ENCODE measurements at regions not wholly inside any gene's neighbourhood (a gene's known extent, or its start where the extent isn't known, plus 50 kb on each side); places are given as distances from the start of the nearest gene placed in this dataset.

GRCh38 chr6:149249370-149250357, 67.8 kb upstream of the TAB2 start:
- Histone ChIP-seq H3K9me3 (ENCODE audit: control insufficient read depth, low read depth, low read length) (no peaks in the 10 kb centered on the region), H2AFZ (ENCODE audit: control insufficient read depth, low read length) (no peak overlapping the region), H3K9me1 (ENCODE audit: control insufficient read depth, extremely low read depth, insufficient read depth, low read length) (no peaks in the 10 kb centered on the region), H3K4me3 (ENCODE audit: control insufficient read depth in 2 of 3, extremely low read depth in 1 of 3, insufficient read depth in 2 of 3, low read depth in 1 of 3, low read length in 3 of 3) (no peak overlapping the region), H3K4me2 (ENCODE audit: control insufficient read depth, extremely low read depth, insufficient read depth, low read depth, low read length) (no peak overlapping the region), H4K20me1 (ENCODE audit: control insufficient read depth, extremely low read depth, insufficient read depth, low read length) (no peaks in the 10 kb centered on the region), H3K27me3 (ENCODE audit: control insufficient read depth, extremely low read depth, insufficient read depth, low read length) (no peaks in the 10 kb centered on the region), H3K27ac (ENCODE audit: control insufficient read depth, insufficient read depth, low read length) (no peak overlapping the region), H3K9ac (ENCODE audit: control insufficient read depth, extremely low read depth, insufficient read depth, low read length) (no peak overlapping the region), H3K4me1 (ENCODE audit: control insufficient read depth, extremely low read depth, insufficient read depth, low read length) (no peaks in the 10 kb centered on the region), H3K79me2 (ENCODE audit: control insufficient read depth, insufficient read depth, low read length) (no peaks in the 10 kb centered on the region), H3K36me3 (ENCODE audit: control insufficient read depth in 2 of 2, extremely low read depth in 1 of 2, insufficient read depth in 2 of 2, low read length in 2 of 2) (no peaks in the 10 kb centered on the region)
- FAIRE-seq (no peak), DNase-seq (ENCODE audit: low read depth, low spot score) (no peak)
- TF ChIP-seq CTCF (optimal IDR thresholded peaks at IDR 0.05 in 1 of 3, IDR thresholded peaks at IDR 0.05 in 1 of 3, conservative IDR thresholded peaks at IDR 0.05 in 1 of 3; ENCODE audit: extremely low read depth in 1 of 3, insufficient read depth in 2 of 3, low read length in 3 of 3) (no peak), EZH2 (IDR thresholded peaks at IDR 0.05; ENCODE audit: low read length) (no peak)
- dilution Hi-C loops (cut with MboI; ENCODE audit: extremely low pct_ligation_motif_present, low sequenced_read_pairs): no loop called here

GRCh38 chr6:149250951-149251350, 66.6 kb upstream of the TAB2 start:
- DNase-seq (ENCODE audit: low read depth, low spot score): no peak
- Histone ChIP-seq H3K27ac (ENCODE audit: control insufficient read depth, insufficient read depth, low read length) (no peak overlapping the region), H2AFZ (ENCODE audit: control insufficient read depth, low read length) (no peak overlapping the region), H3K4me3 (ENCODE audit: control insufficient read depth in 2 of 3, extremely low read depth in 1 of 3, insufficient read depth in 2 of 3, low read depth in 1 of 3, low read length in 3 of 3) (no peak overlapping the region), H3K9ac (ENCODE audit: control insufficient read depth, extremely low read depth, insufficient read depth, low read length) (no peak overlapping the region), H3K9me1 (ENCODE audit: control insufficient read depth, extremely low read depth, insufficient read depth, low read length) (no peaks in the 10 kb centered on the region), H3K9me3 (ENCODE audit: control insufficient read depth, low read depth, low read length) (no peaks in the 10 kb centered on the region), H3K36me3 (ENCODE audit: control insufficient read depth in 2 of 2, extremely low read depth in 1 of 2, insufficient read depth in 2 of 2, low read length in 2 of 2) (no peaks in the 10 kb centered on the region), H3K4me2 (ENCODE audit: control insufficient read depth, extremely low read depth, insufficient read depth, low read depth, low read length) (no peak overlapping the region), H3K4me1 (ENCODE audit: control insufficient read depth, extremely low read depth, insufficient read depth, low read length) (no peaks in the 10 kb centered on the region), H3K27me3 (ENCODE audit: control insufficient read depth, extremely low read depth, insufficient read depth, low read length) (no peaks in the 10 kb centered on the region), H3K79me2 (ENCODE audit: control insufficient read depth, insufficient read depth, low read length) (no peaks in the 10 kb centered on the region), H4K20me1 (ENCODE audit: control insufficient read depth, extremely low read depth, insufficient read depth, low read length) (no peaks in the 10 kb centered on the region)
- FAIRE-seq: no peak
- TF ChIP-seq EZH2 (IDR thresholded peaks at IDR 0.05; ENCODE audit: low read length): no peak
- no peak for TF ChIP-seq CTCF (optimal IDR thresholded peaks at IDR 0.05 in 1 of 3, IDR thresholded peaks at IDR 0.05 in 1 of 3, conservative IDR thresholded peaks at IDR 0.05 in 1 of 3; ENCODE audit: extremely low read depth in 1 of 3, insufficient read depth in 2 of 3, low read length in 3 of 3)
- dilution Hi-C loops (cut with MboI; ENCODE audit: extremely low pct_ligation_motif_present, low sequenced_read_pairs): no loop called here

All from keratinocyte (primary cell).